H1 (cell line): ENCODE measurements at regions not wholly inside any gene's neighbourhood (a gene's known extent, or its start where the extent isn't known, plus 50 kb on each side); places are given as distances from the start of the nearest gene placed in this dataset.

Source experiments
- CTCF ChIP-seq, 3 experiments: IDR thresholded peaks; 1 replicate in 2 of 3; 2 replicates in 1 of 3; pipeline versions ENCODE4 v1.5.1 to v1.6.1; 2011; ENCODE audit warnings: low read length in 3 of 3, mild to moderate bottlenecking in 3 of 3, inconsistent platforms in 2 of 3, low read depth in 1 of 3, moderate library complexity in 1 of 3; ENCODE audit not compliant: insufficient read depth in 1 of 3; ENCODE audit errors: control extremely low read depth in 1 of 3
- SIN3A ChIP-seq, 2 experiments: IDR thresholded peaks in 1 of 2; conservative IDR thresholded peaks in 1 of 2; 2 replicates each; pipeline ENCODE4 v1.6.1; 2011 to 2012; ENCODE audit warnings: low read length in 2 of 2, improper control_type of control experiment in 1 of 2, low read depth in 1 of 2, mild to moderate bottlenecking in 1 of 2

- TF ChIP-seq SIN3A (conservative IDR thresholded peaks at IDR 0.05 in 1 of 2, IDR thresholded peaks at IDR 0.05 in 1 of 2; ENCODE audit: low read depth in 1 of 2, low read length in 2 of 2) = no peak
- TF ChIP-seq CTCF (IDR thresholded peaks at IDR 0.05; ENCODE audit: control extremely low read depth in 1 of 3, insufficient read depth in 1 of 3, low read depth in 1 of 3, low read length in 3 of 3) = no peak
Observed at GRCh38 chr3:107130089-107130700, 247.0 kb upstream of the CCDC54 start.
